ENCODE measurements at regions not wholly inside any gene's neighbourhood (a gene's known extent, or its start where the extent isn't known, plus 50 kb on each side); places are given as distances from the start of the nearest gene placed in this dataset.

DNA sequence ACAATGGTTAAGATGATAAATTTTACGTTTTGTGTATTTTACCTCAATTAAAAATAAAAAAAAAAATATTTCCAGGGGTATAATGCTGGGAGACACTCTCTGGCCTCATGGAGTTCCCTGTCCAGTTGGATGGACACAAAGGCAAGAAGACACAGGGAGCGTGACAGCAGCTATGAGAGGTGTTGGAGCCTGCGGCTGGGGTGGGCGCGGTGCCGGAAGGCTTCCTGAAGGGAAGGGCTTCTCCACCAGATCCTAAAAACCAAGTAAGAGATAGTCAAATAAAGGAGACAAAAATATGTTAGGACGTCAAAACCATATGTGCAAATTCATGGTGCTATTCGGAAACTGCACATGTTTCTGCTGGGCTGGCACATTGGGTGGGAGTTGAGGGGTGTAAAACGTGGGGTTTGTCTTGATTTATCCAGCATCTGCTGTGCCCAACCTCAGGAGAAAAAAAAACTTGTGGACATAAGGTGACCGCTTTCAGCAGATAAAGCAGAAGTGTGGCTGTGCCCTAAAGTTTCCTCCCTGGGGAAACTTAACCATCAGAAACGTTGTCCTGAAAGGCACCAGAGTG is 467.6 kb downstream of the RNF144A start:
- no peak for TF ChIP-seq FOXP2 (optimal IDR thresholded peaks at IDR 0.05; ENCODE audit: borderline replicate concordance, extremely low read depth, extremely low read length, insufficient read depth)
- TF ChIP-seq, protein P1, sequence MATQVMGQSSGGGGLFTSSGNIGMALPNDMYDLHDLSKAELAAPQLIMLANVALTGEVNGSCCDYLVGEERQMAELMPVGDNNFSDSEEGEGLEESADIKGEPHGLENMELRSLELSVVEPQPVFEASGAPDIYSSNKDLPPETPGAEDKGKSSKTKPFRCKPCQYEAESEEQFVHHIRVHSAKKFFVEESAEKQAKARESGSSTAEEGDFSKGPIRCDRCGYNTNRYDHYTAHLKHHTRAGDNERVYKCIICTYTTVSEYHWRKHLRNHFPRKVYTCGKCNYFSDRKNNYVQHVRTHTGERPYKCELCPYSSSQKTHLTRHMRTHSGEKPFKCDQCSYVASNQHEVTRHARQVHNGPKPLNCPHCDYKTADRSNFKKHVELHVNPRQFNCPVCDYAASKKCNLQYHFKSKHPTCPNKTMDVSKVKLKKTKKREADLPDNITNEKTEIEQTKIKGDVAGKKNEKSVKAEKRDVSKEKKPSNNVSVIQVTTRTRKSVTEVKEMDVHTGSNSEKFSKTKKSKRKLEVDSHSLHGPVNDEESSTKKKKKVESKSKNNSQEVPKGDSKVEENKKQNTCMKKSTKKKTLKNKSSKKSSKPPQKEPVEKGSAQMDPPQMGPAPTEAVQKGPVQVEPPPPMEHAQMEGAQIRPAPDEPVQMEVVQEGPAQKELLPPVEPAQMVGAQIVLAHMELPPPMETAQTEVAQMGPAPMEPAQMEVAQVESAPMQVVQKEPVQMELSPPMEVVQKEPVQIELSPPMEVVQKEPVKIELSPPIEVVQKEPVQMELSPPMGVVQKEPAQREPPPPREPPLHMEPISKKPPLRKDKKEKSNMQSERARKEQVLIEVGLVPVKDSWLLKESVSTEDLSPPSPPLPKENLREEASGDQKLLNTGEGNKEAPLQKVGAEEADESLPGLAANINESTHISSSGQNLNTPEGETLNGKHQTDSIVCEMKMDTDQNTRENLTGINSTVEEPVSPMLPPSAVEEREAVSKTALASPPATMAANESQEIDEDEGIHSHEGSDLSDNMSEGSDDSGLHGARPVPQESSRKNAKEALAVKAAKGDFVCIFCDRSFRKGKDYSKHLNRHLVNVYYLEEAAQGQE (IDR thresholded peaks at IDR 0.05; ENCODE audit: insufficient read depth in 1 of 2, low read depth in 2 of 2, low read length in 2 of 2), result no peak
- no peak for TF ChIP-seq SIN3A (IDR thresholded peaks at IDR 0.05; ENCODE audit: borderline replicate concordance, insufficient read depth, low read length)
